Body of pancreas (tissue), 4 donors: ENCODE measurements at regions not wholly inside any gene's neighbourhood (a gene's known extent, or its start where the extent isn't known, plus 50 kb on each side); places are given as distances from the start of the nearest gene placed in this dataset.

Experiments used
- ATAC-seq: fragments of 150-250 bp; one replicate; pipeline ENCODE4 v1.9.1; 2016
- DNase-seq, 4 donors: peaks; one replicate each; pipeline ENCODE4 v3.0.0-alpha.2; 2019
- H3K27ac ChIP-seq, 4 donors: fragments of 200-600 bp; sonication (generic); 1 replicate in 3 of 4; 2 replicates in 1 of 4; pipeline versions ENCODE4 v1.5.1 to v1.6.1; 2016 to 2019; ENCODE audit warnings: mild to moderate bottlenecking in 1 of 4, mixed read lengths in 1 of 4, moderate library complexity in 1 of 4
- H3K27me3 ChIP-seq, 2 donors: fragments of 200-600 bp; sonication (generic); one replicate each; pipeline ENCODE4 v1.6.0; 2016; ENCODE audit warnings: mild to moderate bottlenecking in 1 of 2
- H3K36me3 ChIP-seq, 2 donors: fragments of 200-600 bp; sonication (generic); replicated peaks in 1 of 2; 2 replicates each; pipeline ENCODE4 v1.5.1; 2016; ENCODE audit warnings: low read depth in 2 of 2; ENCODE audit not compliant: insufficient read depth in 1 of 2
- H3K4me1 ChIP-seq: fragments of 200-600 bp; sonication (generic); one replicate; pipeline ENCODE4 v1.6.0; 2016
- H3K4me3 ChIP-seq, 2 donors: fragments of 200-600 bp; sonication (generic); 1 replicate in 1 of 2; 2 replicates in 1 of 2; pipeline ENCODE4 v1.5.1; 2016 to 2019
- H3K9me3 ChIP-seq, 3 donors: fragments of 200-600 bp; sonication (generic); 1 replicate in 2 of 3; 2 replicates in 1 of 3; pipeline ENCODE4 v1.5.1; 2016
- POLR2A ChIP-seq, 3 donors: fragments of 450-650 bp; IDR thresholded peaks; one replicate each; pipeline ENCODE4 v1.6.1; 2016; ENCODE audit warnings: antibody characterized with exemption in 3 of 3, mild to moderate bottlenecking in 2 of 3
- WGBS, 2 donors: methylation state at CpG; one replicate each; pipeline ENCODE4 v1.1.5; 2017; 5-methylcytosine and 5-hydroxymethylcytosine counted together
- intact Hi-C: fragments of 100-400 bp; cut with DNase I; formaldehyde crosslinking; loops from one replicate; pipeline ENCODE4 v1.15.1; 2023
- TF ChIP-seq, protein P1 (sequence below), 7 experiments: fragments of 450-650 bp in 4 of 7; fragments of 200-600 bp in 3 of 7; sonication (generic) in 3 of 7; IDR thresholded peaks; one replicate each; pipeline ENCODE4 v1.5.1; 2016 to 2019; ENCODE audit warnings: antibody characterized with exemption in 7 of 7

GRCh38 chr10:55813451-55814170 lies 547.4 kb downstream of the ZWINT start:
- Histone ChIP-seq H3K4me1 (no peaks in the 10 kb centered on the region), H3K9me3 (no peaks in the 10 kb centered on the region), H3K27ac (no peak overlapping the region), H3K36me3 (no peaks in the 10 kb centered on the region), H3K4me3 (no peak overlapping the region), H3K27me3 (no peaks in the 10 kb centered on the region)
- intact Hi-C loops, result no loop called here
- TF ChIP-seq POLR2A (IDR thresholded peaks at IDR 0.05), result no peak
- TF ChIP-seq, protein P1, sequence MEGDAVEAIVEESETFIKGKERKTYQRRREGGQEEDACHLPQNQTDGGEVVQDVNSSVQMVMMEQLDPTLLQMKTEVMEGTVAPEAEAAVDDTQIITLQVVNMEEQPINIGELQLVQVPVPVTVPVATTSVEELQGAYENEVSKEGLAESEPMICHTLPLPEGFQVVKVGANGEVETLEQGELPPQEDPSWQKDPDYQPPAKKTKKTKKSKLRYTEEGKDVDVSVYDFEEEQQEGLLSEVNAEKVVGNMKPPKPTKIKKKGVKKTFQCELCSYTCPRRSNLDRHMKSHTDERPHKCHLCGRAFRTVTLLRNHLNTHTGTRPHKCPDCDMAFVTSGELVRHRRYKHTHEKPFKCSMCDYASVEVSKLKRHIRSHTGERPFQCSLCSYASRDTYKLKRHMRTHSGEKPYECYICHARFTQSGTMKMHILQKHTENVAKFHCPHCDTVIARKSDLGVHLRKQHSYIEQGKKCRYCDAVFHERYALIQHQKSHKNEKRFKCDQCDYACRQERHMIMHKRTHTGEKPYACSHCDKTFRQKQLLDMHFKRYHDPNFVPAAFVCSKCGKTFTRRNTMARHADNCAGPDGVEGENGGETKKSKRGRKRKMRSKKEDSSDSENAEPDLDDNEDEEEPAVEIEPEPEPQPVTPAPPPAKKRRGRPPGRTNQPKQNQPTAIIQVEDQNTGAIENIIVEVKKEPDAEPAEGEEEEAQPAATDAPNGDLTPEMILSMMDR (IDR thresholded peaks at IDR 0.05), result no peak
- 61 to 62% methylated on average over 3 to 4 of the region's 4 CpGs for WGBS, 2 donors
- DNase-seq (no peak), ATAC-seq (no peak)

- Histone ChIP-seq H3K27ac (no peak overlapping the region), H3K27me3 (no peaks in the 10 kb centered on the region), H3K4me1 (no peaks in the 10 kb centered on the region), H3K36me3 (no peaks in the 10 kb centered on the region), H3K9me3 (no peaks in the 10 kb centered on the region), H3K4me3 (no peak overlapping the region)
- no peak for DNase-seq
- TF ChIP-seq, protein P1 (IDR thresholded peaks at IDR 0.05), result no peak
- TF ChIP-seq POLR2A (IDR thresholded peaks at IDR 0.05), result no peak
- intact Hi-C loops, result no loop called here
- ATAC-seq, result no peak
Observed at GRCh38 chr10:55803055-55803454, 558.0 kb downstream of the ZWINT start.

DNA sequence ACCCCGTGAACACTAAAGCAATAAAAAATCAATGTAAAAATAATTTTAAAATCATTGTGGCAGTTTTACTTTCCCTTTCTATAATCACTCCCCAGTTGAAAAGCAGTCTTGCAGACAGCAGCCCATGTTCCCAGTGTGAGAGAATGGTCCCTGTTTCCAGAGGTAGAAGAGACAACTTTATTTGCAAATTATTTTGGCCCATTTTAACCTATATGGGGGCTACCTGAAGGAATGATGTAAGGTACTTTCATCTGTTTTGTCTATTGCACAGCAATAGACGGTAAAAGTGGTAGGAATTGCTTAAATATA lies 559.8 kb downstream of the ZWINT start:
- intact Hi-C loops, result no loop called here
- H3K27ac ChIP-seq, result no peak overlapping the region
- WGBS, 2 donors, result 87 to 88% methylated on average over 2 of the region's 2 CpGs
- ATAC-seq, result no peak
- H3K36me3 ChIP-seq, result no peaks in the 10 kb centered on the region
- DNase-seq, result no peak
- H3K27me3 ChIP-seq, result no peaks in the 10 kb centered on the region
- H3K4me1 ChIP-seq, result no peaks in the 10 kb centered on the region
- no peak for TF ChIP-seq POLR2A (IDR thresholded peaks at IDR 0.05)
- TF ChIP-seq, protein P1 (IDR thresholded peaks at IDR 0.05), result no peak
- no peak overlapping the region for H3K4me3 ChIP-seq
- no peaks in the 10 kb centered on the region for H3K9me3 ChIP-seq

DNA sequence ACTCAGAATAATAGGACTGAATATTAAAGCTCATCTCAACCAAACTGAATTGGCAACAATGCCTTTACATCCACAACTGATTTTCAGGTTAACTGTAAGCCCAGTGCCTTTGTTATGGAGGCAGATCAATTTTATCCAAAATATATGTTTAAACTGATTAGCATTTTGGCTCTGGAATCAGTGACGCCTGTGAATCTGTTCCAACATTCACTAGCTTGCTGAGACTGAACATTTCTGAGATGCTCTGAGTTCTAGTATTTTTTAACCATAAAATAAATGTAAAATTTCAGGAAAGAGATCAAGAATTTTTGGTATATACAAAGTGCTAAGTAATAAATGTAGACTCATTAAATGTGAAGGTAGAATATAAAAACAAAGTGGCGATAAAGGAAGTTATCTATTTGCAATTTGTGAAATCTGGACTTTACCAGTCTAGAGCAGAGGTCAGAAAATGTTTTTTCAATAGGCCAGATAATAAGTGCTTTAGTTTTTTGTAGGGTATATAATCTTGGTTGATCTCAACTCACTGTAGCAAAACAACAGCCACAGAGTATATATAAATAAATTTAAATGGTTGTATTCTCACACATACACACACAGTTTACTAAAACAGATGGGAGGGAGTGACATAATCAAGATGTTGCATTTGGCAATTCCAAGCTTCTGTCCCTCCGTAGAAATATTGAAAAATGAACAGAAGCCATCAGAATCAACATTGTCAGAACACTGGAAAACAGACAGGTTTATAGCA lies 560.3 kb downstream of the ZWINT start:
- Histone ChIP-seq H3K27ac (no peak overlapping the region), H3K9me3 (no peaks in the 10 kb centered on the region)
- intact Hi-C loops, result no loop called here

More for the DNA sequence above, 560.3 kb downstream of the ZWINT start:
- WGBS, 2 donors, result 82 to 85% methylated on average over 3 of the region's 3 CpGs
- H3K36me3 ChIP-seq, result no peaks in the 10 kb centered on the region
- no peaks in the 10 kb centered on the region for H3K27me3 ChIP-seq
- DNase-seq (no peak), ATAC-seq (no peak)
- no peak overlapping the region for H3K4me3 ChIP-seq
- no peaks in the 10 kb centered on the region for H3K4me1 ChIP-seq
- no peak for TF ChIP-seq POLR2A (IDR thresholded peaks at IDR 0.05)
- TF ChIP-seq, protein P1 (IDR thresholded peaks at IDR 0.05), result no peak
